ENCODE measurements at regions not wholly inside any gene's neighbourhood (a gene's known extent, or its start where the extent isn't known, plus 50 kb on each side); places are given as distances from the start of the nearest gene placed in this dataset.

DNA sequence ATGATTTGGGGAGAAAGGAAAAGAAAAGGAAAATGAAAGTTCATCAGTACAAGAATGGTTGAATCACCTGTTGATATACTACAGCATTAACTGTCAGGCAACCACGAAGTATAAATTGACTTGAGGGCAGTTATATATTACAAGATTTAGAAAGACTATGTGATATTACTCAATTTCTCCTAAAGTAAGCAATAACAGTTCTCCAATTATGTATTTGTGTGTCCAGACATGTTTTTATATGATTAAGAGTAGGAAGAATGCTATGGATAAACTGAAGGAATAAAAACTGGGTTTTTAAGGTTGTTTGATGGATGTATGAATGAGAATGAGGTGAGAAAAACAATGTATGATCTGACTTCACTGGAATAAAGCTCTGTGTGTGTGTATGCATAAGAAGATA, 2234.4 kb downstream of the ARAP2 start:
- TF ChIP-seq, protein P1, sequence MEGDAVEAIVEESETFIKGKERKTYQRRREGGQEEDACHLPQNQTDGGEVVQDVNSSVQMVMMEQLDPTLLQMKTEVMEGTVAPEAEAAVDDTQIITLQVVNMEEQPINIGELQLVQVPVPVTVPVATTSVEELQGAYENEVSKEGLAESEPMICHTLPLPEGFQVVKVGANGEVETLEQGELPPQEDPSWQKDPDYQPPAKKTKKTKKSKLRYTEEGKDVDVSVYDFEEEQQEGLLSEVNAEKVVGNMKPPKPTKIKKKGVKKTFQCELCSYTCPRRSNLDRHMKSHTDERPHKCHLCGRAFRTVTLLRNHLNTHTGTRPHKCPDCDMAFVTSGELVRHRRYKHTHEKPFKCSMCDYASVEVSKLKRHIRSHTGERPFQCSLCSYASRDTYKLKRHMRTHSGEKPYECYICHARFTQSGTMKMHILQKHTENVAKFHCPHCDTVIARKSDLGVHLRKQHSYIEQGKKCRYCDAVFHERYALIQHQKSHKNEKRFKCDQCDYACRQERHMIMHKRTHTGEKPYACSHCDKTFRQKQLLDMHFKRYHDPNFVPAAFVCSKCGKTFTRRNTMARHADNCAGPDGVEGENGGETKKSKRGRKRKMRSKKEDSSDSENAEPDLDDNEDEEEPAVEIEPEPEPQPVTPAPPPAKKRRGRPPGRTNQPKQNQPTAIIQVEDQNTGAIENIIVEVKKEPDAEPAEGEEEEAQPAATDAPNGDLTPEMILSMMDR (IDR thresholded peaks at IDR 0.05; ENCODE audit: low read length), result no peak
- no peak for TF ChIP-seq EZH2 (IDR thresholded peaks at IDR 0.05; ENCODE audit: borderline replicate concordance, low read length)

Measured in OCI-LY1 (cell line).